Tibial nerve (tissue), 3 donors: ENCODE measurements at regions not wholly inside any gene's neighbourhood (a gene's known extent, or its start where the extent isn't known, plus 50 kb on each side); places are given as distances from the start of the nearest gene placed in this dataset.

ENCODE experiments used
- CTCF ChIP-seq, 5 experiments: fragments of 200-600 bp in 3 of 5; fragments of 450-650 bp in 2 of 5; sonication (generic) in 3 of 5; IDR thresholded peaks; one replicate each; pipeline ENCODE4 v1.5.1; 2016 to 2019; ENCODE audit warnings: antibody characterized with exemption in 5 of 5, mild to moderate bottlenecking in 3 of 5, moderate library complexity in 2 of 5
- POLR2A ChIP-seq, 2 donors: fragments of 450-650 bp; IDR thresholded peaks; one replicate each; pipeline ENCODE4 v1.6.1; 2017; ENCODE audit warnings: antibody characterized with exemption in 2 of 2, mild to moderate bottlenecking in 2 of 2, moderate library complexity in 2 of 2

DNA sequence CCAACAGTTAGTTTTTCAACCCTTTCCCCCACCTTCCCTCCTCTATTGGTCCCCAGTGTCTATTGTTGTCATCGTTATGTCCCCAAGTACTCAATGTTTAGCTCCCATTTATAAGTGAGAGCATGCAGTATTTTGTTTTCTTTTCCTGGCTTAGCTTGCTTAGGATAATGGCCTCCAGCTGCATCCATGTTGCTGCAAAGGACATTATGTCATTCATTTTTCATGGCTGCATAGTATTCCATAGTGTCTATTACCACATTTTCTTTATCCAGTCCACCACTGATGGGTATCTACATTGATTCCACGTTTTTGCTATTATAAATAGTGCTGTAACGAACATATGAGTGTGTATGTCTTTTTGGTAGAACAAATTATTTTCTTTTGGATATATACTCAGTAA lies 55.3 kb upstream of the HIVEP1 start:
- no peak for TF ChIP-seq POLR2A (IDR thresholded peaks at IDR 0.05)
- TF ChIP-seq CTCF (IDR thresholded peaks at IDR 0.05) = no peak
